ENCODE measurements at regions not wholly inside any gene's neighbourhood (a gene's known extent, or its start where the extent isn't known, plus 50 kb on each side); places are given as distances from the start of the nearest gene placed in this dataset.

GRCh38 chr17:13827118-13827517, 225.4 kb upstream of the HS3ST3A1 start:
- TF ChIP-seq CTCF (IDR thresholded peaks at IDR 0.05) (no peak), POLR2A (IDR thresholded peaks at IDR 0.05) (no peak)
